Left kidney (tissue), 1 donor: ENCODE measurements at regions not wholly inside any gene's neighbourhood (a gene's known extent, or its start where the extent isn't known, plus 50 kb on each side); places are given as distances from the start of the nearest gene placed in this dataset.

Experiments used
- DNase-seq: peaks from one replicate; pipeline ENCODE4 v3.0.0-alpha.2; 2013

GRCh38 chr5:54852007-54852406 is 133.4 kb downstream of the ESM1 start:
- DNase-seq: no peak

- no peak for DNase-seq
These were observed 133.9 kb downstream of the ESM1 start for GRCh38 chr5:54851449-54851848.

DNA sequence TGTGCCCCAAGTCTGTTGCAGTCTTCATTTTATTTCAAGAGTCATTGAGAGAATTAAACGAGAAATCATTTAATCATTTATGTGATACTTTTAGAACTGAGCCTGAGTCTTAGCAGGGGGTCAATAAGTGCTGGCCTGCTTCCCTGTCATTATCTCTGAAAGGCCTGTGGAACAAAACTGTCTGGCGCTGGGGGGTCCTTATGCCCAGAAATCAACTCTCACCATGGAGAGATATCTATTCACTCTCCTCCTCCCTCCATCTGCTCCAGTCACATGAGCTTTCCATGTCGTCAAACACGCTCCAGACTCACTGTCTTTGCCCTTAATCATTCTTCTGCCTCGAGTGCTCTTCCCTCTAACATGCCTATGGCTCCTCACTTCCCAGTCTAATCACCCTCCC is 136.8 kb downstream of the ESM1 start:
- no peak for DNase-seq

DNA sequence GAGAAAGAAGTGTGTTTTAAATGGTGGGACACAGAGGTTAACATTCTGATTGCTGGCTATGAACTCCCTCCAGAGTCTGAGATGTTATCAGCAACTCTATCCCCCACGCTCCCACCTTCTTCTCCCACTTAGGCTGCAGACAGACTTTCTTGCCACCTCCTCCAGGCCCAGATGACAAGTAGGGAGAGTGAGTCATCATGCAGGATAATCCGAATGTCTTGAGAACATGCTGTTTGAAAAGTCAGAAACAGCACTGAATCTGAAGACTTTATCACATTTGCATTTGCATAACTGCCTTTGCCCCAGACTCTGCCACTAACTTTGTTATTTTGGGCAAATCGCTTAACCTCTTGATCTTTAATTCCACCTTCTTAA is 139.8 kb downstream of the ESM1 start:
- no peak for DNase-seq

- DNase-seq: peak; percentile 50
These were observed 140.4 kb downstream of the ESM1 start for GRCh38 chr5:54844905-54845566.

- DNase-seq: no peak
These were observed 141.1 kb downstream of the ESM1 start for GRCh38 chr5:54844266-54844665.

- no peak for DNase-seq
These were observed 143.9 kb downstream of the ESM1 start for GRCh38 chr5:54841481-54841880.

GRCh38 chr5:54838843-54839242 is 146.6 kb downstream of the ESM1 start:
- DNase-seq: no peak

GRCh38 chr5:54837981-54838380 is 147.4 kb downstream of the ESM1 start:
- no peak for DNase-seq

GRCh38 chr5:54837093-54837492 is 148.3 kb downstream of the ESM1 start:
- no peak for DNase-seq

GRCh38 chr5:54835647-54836046 is 149.7 kb downstream of the ESM1 start:
- DNase-seq: no peak

- no peak for DNase-seq
These were observed 151.1 kb downstream of the ESM1 start for GRCh38 chr5:54834121-54834842.

- DNase-seq: no peak
These were observed 151.8 kb downstream of the ESM1 start for GRCh38 chr5:54833590-54833989.

GRCh38 chr5:54832858-54833257 is 152.5 kb downstream of the ESM1 start:
- no peak for DNase-seq

DNA sequence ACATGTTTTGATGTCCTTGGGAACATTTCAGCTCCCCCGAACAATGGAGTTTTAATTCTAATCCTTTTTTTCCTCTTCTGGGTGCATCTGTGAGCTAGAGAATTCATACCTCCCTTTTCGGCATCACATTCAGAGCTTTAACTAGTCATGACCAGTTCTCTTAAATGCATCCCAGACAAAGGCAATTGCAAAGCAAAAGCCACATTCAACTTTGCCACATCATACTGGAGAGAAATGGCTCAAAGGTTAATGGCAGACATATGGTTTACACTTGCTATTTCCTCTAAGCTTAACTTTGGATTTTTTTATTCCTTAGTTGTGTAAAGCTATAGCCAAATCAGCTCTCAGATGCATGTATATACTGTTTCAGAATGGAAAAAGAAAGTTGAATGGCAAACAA is 153.3 kb downstream of the ESM1 start:
- DNase-seq: no peak

- no peak for DNase-seq
These were observed 154.2 kb downstream of the ESM1 start for GRCh38 chr5:54831233-54831632.

DNA sequence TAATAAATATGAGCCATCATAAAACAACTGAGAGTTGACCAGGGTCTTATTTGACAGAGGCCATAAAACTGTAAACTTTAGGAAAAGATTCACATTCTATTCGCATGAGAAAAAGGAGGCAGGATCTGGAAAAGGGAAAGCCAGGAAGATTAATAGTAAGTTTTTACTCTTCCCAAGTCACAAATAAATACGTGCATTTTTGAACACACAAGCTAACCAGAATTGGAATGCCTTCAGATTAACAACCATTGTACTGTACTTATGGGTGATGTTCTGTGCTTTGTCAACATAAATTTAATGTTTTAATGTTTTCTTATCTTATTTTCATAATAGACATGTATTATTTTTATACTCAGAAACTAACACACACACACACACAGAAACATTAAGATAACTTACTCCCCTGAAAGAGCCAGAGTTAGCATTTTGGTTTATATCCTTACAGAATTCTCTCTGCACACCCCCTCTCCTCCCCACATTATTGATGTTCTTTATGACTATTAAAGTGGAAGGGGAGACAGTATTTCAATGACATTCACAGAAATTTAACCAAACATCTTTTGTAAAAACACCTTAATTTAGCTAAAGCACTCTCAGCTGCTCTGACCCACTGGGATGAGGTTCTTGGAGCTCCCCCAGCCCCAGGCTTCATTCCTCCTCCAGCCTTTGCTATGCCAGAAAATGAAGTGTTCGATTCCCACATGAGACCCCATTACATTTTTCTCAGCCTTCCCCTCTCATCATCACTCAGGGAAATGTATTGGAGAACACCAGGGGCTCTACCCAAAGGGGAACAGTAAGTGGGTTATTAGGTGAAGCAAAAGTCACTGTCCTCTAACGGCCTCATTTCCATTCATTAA is 155.5 kb downstream of the ESM1 start:
- DNase-seq: no peak

GRCh38 chr5:54829102-54829501 is 156.3 kb downstream of the ESM1 start:
- no peak for DNase-seq

- DNase-seq: no peak
These were observed 157.2 kb downstream of the ESM1 start for GRCh38 chr5:54828151-54828550.

GRCh38 chr5:54825005-54825404 is 160.4 kb downstream of the ESM1 start:
- no peak for DNase-seq

- no peak for DNase-seq
These were observed 162.4 kb downstream of the ESM1 start for GRCh38 chr5:54823006-54823405.

GRCh38 chr5:54822324-54822687 is 163.1 kb downstream of the ESM1 start:
- no peak for DNase-seq
